ENCODE measurements at regions not wholly inside any gene's neighbourhood (a gene's known extent, or its start where the extent isn't known, plus 50 kb on each side); places are given as distances from the start of the nearest gene placed in this dataset.
"Not testable (repeated sequence)": the region's sequence is repeated elsewhere in the genome, so short reads cannot be mapped to it uniquely, and the experiment has no call there.

DNA sequence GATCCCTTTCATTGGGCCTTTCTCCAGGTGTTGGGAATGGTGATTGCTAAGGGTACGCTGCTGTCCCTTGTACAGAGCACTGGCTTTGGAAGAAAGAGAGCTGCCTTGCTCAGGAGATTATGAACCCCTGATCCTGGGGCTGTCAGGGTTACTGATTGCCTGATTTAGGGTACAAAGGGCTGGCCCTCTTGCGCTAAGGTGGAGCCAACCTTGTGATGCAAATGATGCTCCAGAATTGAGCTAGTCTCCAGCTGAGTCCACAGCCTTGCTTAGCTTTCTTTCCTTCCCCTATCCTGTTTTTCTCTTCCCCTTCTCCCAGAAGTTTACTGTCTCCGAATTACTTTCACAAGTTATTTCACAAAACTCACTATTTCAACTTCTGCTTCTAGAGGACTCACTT is 334.7 kb downstream of the AMY1C start:
- Histone ChIP-seq H3K36me3 (ENCODE audit: control insufficient read depth, insufficient read depth, low read length) (no peaks in the 10 kb centered on the region), H3K4me1 (ENCODE audit: control insufficient read depth, insufficient read depth, low read length) (peaks cover 14% of the 10 kb centered on the region), H3K9me3 (ENCODE audit: control insufficient read depth, insufficient read depth, low read length) (no peaks in the 10 kb centered on the region), H3K27me3 (ENCODE audit: control insufficient read depth, insufficient read depth, low read length) (no peaks in the 10 kb centered on the region), H3K4me3 (ENCODE audit: low read depth, low read length) (no peak overlapping the region), H3K27ac (ENCODE audit: low read depth, low read length) (no peak overlapping the region), H3K9ac (ENCODE audit: low read depth, low read length) (no peak overlapping the region)

GRCh38 chr1:104092698-104093097 is 343.0 kb downstream of the AMY1C start:
- Histone ChIP-seq H3K9me3 (ENCODE audit: control insufficient read depth, insufficient read depth, low read length) (no peaks in the 10 kb centered on the region), H3K9ac (ENCODE audit: low read depth, low read length) (no peak overlapping the region), H3K27me3 (ENCODE audit: control insufficient read depth, insufficient read depth, low read length) (no peaks in the 10 kb centered on the region)

DNA sequence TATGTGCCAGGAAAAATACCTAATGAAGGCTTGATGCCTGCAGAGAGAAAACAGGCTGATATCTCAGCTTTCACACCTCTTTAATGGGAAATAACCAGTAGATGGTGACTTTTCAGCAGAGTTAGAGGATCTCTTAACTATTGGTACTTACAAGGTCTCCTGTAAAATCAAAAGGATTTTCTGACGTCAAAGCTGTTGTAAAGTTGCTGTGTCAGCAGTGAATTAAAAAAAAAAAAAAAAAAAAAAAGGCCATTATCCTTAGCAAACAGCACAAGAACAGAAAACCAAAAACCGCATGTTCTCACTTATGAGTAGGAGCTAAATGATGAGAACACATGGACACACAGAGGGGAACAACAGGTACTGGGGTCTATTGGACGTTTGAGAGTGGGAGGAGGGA is 349.1 kb downstream of the AMY1C start:
- Histone ChIP-seq H3K4me3 (ENCODE audit: low read depth, low read length) (no peak overlapping the region), H3K9me3 (ENCODE audit: control insufficient read depth, insufficient read depth, low read length) (no peaks in the 10 kb centered on the region), H3K27me3 (ENCODE audit: control insufficient read depth, insufficient read depth, low read length) (no peaks in the 10 kb centered on the region), H3K27ac (ENCODE audit: low read depth, low read length) (no peak overlapping the region), H3K36me3 (ENCODE audit: control insufficient read depth, insufficient read depth, low read length) (no peaks in the 10 kb centered on the region), H3K4me1 (ENCODE audit: control insufficient read depth, insufficient read depth, low read length) (no peaks in the 10 kb centered on the region), H3K9ac (ENCODE audit: low read depth, low read length) (no peak overlapping the region)

More at GRCh38 chr1:104092698-104093097, 343.0 kb downstream of the AMY1C start:
- Histone ChIP-seq H3K4me1 (ENCODE audit: control insufficient read depth, insufficient read depth, low read length) (peaks cover 16% of the 10 kb centered on the region), H3K4me3 (ENCODE audit: low read depth, low read length) (no peak overlapping the region), H3K27ac (ENCODE audit: low read depth, low read length) (no peak overlapping the region), H3K36me3 (ENCODE audit: control insufficient read depth, insufficient read depth, low read length) (no peaks in the 10 kb centered on the region)

DNA sequence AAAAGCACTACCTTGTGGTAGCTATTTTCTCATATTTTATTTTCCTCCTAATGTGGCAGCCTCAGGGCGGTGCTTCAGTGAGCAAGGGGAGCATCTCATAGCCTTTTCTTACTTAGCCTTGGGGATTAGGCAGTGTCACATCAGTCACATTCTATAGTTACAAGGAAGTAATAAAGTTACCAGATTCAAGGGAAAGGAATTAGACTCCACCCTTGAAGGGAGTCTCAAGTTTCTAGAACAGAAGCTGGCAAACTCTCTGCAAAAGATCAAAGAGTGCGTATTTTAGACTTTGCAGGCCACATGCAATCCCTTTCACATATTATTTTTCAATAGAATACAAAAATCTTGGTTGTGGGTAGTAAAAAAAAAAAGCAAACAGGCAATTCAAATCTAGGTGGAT is 350.4 kb downstream of the AMY1C start:
- Histone ChIP-seq H3K9ac (ENCODE audit: low read depth, low read length) (no peak overlapping the region), H3K4me3 (ENCODE audit: low read depth, low read length) (no peak overlapping the region), H3K27ac (ENCODE audit: low read depth, low read length) (no peak overlapping the region), H3K9me3 (ENCODE audit: control insufficient read depth, insufficient read depth, low read length) (no peaks in the 10 kb centered on the region), H3K27me3 (ENCODE audit: control insufficient read depth, insufficient read depth, low read length) (no peaks in the 10 kb centered on the region), H3K4me1 (ENCODE audit: control insufficient read depth, insufficient read depth, low read length) (no peaks in the 10 kb centered on the region), H3K36me3 (ENCODE audit: control insufficient read depth, insufficient read depth, low read length) (no peaks in the 10 kb centered on the region)

- no peaks in the 10 kb centered on the region for H3K4me1 ChIP-seq (ENCODE audit: control insufficient read depth, insufficient read depth, low read length)
- H3K27ac ChIP-seq (ENCODE audit: low read depth, low read length): no peak overlapping the region
- H3K27me3 ChIP-seq (ENCODE audit: control insufficient read depth, insufficient read depth, low read length): no peaks in the 10 kb centered on the region
- H3K9me3 ChIP-seq (ENCODE audit: control insufficient read depth, insufficient read depth, low read length): no peaks in the 10 kb centered on the region
- H3K36me3 ChIP-seq (ENCODE audit: control insufficient read depth, insufficient read depth, low read length): no peaks in the 10 kb centered on the region
- no peak overlapping the region for H3K4me3 ChIP-seq (ENCODE audit: low read depth, low read length)
- no peak overlapping the region for H3K9ac ChIP-seq (ENCODE audit: low read depth, low read length)
Observed at GRCh38 chr1:104105465-104105864, 355.8 kb downstream of the AMY1C start.

GRCh38 chr1:104120525-104120924 is 370.8 kb downstream of the AMY1C start:
- no peak overlapping the region for H3K9ac ChIP-seq (ENCODE audit: low read depth, low read length)
- H3K9me3 ChIP-seq (ENCODE audit: control insufficient read depth, insufficient read depth, low read length): no peaks in the 10 kb centered on the region
- H3K36me3 ChIP-seq (ENCODE audit: control insufficient read depth, insufficient read depth, low read length): no peaks in the 10 kb centered on the region
- no peaks in the 10 kb centered on the region for H3K27me3 ChIP-seq (ENCODE audit: control insufficient read depth, insufficient read depth, low read length)
- no peaks in the 10 kb centered on the region for H3K4me1 ChIP-seq (ENCODE audit: control insufficient read depth, insufficient read depth, low read length)
- H3K27ac ChIP-seq (ENCODE audit: low read depth, low read length): no peak overlapping the region
- H3K4me3 ChIP-seq (ENCODE audit: low read depth, low read length): no peak overlapping the region

GRCh38 chr1:104121271-104121670 is 371.6 kb downstream of the AMY1C start:
- Histone ChIP-seq H3K27me3 (ENCODE audit: control insufficient read depth, insufficient read depth, low read length) (no peaks in the 10 kb centered on the region), H3K9ac (ENCODE audit: low read depth, low read length) (no peak overlapping the region), H3K4me1 (ENCODE audit: control insufficient read depth, insufficient read depth, low read length) (no peaks in the 10 kb centered on the region), H3K36me3 (ENCODE audit: control insufficient read depth, insufficient read depth, low read length) (no peaks in the 10 kb centered on the region), H3K27ac (ENCODE audit: low read depth, low read length) (no peak overlapping the region), H3K9me3 (ENCODE audit: control insufficient read depth, insufficient read depth, low read length) (no peaks in the 10 kb centered on the region), H3K4me3 (ENCODE audit: low read depth, low read length) (no peak overlapping the region)

DNA sequence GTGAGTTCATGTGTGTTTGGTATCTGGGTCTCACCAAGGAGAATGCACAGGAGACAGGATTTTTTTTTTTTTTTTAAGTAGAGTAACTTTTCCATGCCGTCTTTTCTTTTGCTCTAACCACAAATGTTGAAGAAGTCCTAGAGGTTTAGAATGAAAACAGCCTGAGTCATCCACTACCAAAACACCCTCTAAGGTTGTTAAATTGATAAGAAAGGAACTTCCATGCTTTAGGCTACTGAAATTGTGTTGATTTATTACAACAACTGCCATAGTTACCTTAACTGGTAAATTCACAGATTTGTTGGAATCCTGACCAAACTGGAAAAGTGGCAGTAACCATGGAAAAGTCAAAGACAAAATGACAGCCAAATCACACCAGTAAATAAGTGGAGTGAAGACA is 375.6 kb downstream of the AMY1C start:
- Histone ChIP-seq H3K4me1 (ENCODE audit: control insufficient read depth, insufficient read depth, low read length) (no peaks in the 10 kb centered on the region), H3K4me3 (ENCODE audit: low read depth, low read length) (no peak overlapping the region), H3K9ac (ENCODE audit: low read depth, low read length) (no peak overlapping the region), H3K9me3 (ENCODE audit: control insufficient read depth, insufficient read depth, low read length) (no peaks in the 10 kb centered on the region), H3K36me3 (ENCODE audit: control insufficient read depth, insufficient read depth, low read length) (no peaks in the 10 kb centered on the region), H3K27ac (ENCODE audit: low read depth, low read length) (no peak overlapping the region), H3K27me3 (ENCODE audit: control insufficient read depth, insufficient read depth, low read length) (no peaks in the 10 kb centered on the region)

DNA sequence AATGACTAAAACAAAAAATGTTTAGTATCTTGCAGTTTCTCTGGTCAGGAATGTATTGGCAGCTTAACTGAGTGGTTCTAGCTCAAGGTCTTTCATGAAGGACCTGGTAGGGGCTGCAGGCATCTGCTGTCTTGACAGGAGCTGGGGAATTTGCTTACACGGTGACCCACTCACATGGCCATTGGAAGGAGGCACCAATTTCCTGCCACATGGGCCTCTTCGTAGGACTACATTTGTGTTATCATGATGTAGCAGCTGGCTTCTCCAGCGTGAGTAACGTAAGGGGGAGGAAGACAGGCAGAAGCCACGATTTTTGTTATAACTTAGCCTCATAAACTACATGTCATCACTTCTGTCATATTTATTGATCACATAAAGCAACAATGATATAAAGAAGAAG is 376.3 kb downstream of the AMY1C start:
- H3K4me1 ChIP-seq (ENCODE audit: control insufficient read depth, insufficient read depth, low read length): no peaks in the 10 kb centered on the region
- no peaks in the 10 kb centered on the region for H3K9me3 ChIP-seq (ENCODE audit: control insufficient read depth, insufficient read depth, low read length)
- no peak overlapping the region for H3K4me3 ChIP-seq (ENCODE audit: low read depth, low read length)
- no peaks in the 10 kb centered on the region for H3K27me3 ChIP-seq (ENCODE audit: control insufficient read depth, insufficient read depth, low read length)
- H3K9ac ChIP-seq (ENCODE audit: low read depth, low read length): no peak overlapping the region
- no peaks in the 10 kb centered on the region for H3K36me3 ChIP-seq (ENCODE audit: control insufficient read depth, insufficient read depth, low read length)
- no peak overlapping the region for H3K27ac ChIP-seq (ENCODE audit: low read depth, low read length)

DNA sequence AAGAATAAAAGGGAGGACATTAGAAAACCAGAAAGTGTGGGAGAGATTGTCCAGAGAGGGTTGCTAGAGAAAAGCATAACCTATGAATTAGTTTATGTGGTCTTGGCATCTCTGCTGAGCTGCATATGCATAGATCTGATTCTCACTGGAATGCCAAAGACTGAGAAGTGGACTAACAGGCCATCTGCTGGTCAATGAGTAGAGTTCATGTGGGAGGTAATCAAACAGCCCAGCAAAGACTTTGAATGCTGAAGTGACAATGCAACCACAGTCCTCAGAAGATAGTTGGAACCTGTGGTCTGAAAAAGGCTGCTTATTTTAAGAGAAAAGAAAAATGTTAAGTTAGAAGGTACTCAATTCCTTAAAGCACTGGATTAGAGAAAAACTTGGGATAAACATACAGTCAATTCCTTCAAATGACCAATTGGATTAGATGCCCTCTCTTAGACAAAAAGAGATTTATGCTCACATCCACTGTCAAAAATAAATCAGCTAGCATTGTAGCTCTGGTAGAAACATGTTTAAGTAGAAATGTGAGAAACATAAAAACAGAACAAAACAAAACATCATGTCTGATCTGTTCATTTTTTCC is 382.8 kb downstream of the AMY1C start:
- H3K4me3 ChIP-seq (ENCODE audit: low read depth, low read length): no peak overlapping the region
- H3K4me1 ChIP-seq (ENCODE audit: control insufficient read depth, insufficient read depth, low read length): peaks cover 15% of the 10 kb centered on the region
- H3K36me3 ChIP-seq (ENCODE audit: control insufficient read depth, insufficient read depth, low read length): no peaks in the 10 kb centered on the region
- H3K9ac ChIP-seq (ENCODE audit: low read depth, low read length): no peak overlapping the region
- H3K27ac ChIP-seq (ENCODE audit: low read depth, low read length): no peak overlapping the region
- H3K27me3 ChIP-seq (ENCODE audit: control insufficient read depth, insufficient read depth, low read length): no peaks in the 10 kb centered on the region
- H3K9me3 ChIP-seq (ENCODE audit: control insufficient read depth, insufficient read depth, low read length): no peaks in the 10 kb centered on the region

- peak overlapping the region; percentile 60 for H3K27ac ChIP-seq (ENCODE audit: low read depth, low read length)
- H3K9ac ChIP-seq (ENCODE audit: low read depth, low read length); H3K27me3 ChIP-seq (ENCODE audit: control insufficient read depth, insufficient read depth, low read length); H3K9me3 ChIP-seq (ENCODE audit: control insufficient read depth, insufficient read depth, low read length); H3K4me3 ChIP-seq (ENCODE audit: low read depth, low read length); H3K36me3 ChIP-seq (ENCODE audit: control insufficient read depth, insufficient read depth, low read length): not testable (repeated sequence)
- H3K4me1 ChIP-seq (ENCODE audit: control insufficient read depth, insufficient read depth, low read length): peaks cover 15% of the 10 kb centered on the region
Observed at GRCh38 chr1:104135036-104135435, 385.3 kb downstream of the AMY1C start.

GRCh38 chr1:104136621-104137020 is 386.9 kb downstream of the AMY1C start:
- H3K36me3 ChIP-seq (ENCODE audit: control insufficient read depth, insufficient read depth, low read length): no peaks in the 10 kb centered on the region

More at GRCh38 chr1:104136621-104137020, 386.9 kb downstream of the AMY1C start:
- Histone ChIP-seq H3K27me3 (ENCODE audit: control insufficient read depth, insufficient read depth, low read length) (no peaks in the 10 kb centered on the region), H3K4me1 (ENCODE audit: control insufficient read depth, insufficient read depth, low read length) (peaks cover 15% of the 10 kb centered on the region), H3K9me3 (ENCODE audit: control insufficient read depth, insufficient read depth, low read length) (no peaks in the 10 kb centered on the region), H3K4me3 (ENCODE audit: low read depth, low read length) (no peak overlapping the region), H3K27ac (ENCODE audit: low read depth, low read length) (no peak overlapping the region), H3K9ac (ENCODE audit: low read depth, low read length) (no peak overlapping the region)
